ENCODE measurements at regions not wholly inside any gene's neighbourhood (a gene's known extent, or its start where the extent isn't known, plus 50 kb on each side); places are given as distances from the start of the nearest gene placed in this dataset.

- TF ChIP-seq, protein P1, sequence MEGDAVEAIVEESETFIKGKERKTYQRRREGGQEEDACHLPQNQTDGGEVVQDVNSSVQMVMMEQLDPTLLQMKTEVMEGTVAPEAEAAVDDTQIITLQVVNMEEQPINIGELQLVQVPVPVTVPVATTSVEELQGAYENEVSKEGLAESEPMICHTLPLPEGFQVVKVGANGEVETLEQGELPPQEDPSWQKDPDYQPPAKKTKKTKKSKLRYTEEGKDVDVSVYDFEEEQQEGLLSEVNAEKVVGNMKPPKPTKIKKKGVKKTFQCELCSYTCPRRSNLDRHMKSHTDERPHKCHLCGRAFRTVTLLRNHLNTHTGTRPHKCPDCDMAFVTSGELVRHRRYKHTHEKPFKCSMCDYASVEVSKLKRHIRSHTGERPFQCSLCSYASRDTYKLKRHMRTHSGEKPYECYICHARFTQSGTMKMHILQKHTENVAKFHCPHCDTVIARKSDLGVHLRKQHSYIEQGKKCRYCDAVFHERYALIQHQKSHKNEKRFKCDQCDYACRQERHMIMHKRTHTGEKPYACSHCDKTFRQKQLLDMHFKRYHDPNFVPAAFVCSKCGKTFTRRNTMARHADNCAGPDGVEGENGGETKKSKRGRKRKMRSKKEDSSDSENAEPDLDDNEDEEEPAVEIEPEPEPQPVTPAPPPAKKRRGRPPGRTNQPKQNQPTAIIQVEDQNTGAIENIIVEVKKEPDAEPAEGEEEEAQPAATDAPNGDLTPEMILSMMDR (IDR thresholded peaks at IDR 0.05) = no peak
- no peak for TF ChIP-seq CBX8 (IDR thresholded peaks at IDR 0.05)
- no peak for TF ChIP-seq CEBPB (IDR thresholded peaks at IDR 0.05)
- TF ChIP-seq, protein P2, sequence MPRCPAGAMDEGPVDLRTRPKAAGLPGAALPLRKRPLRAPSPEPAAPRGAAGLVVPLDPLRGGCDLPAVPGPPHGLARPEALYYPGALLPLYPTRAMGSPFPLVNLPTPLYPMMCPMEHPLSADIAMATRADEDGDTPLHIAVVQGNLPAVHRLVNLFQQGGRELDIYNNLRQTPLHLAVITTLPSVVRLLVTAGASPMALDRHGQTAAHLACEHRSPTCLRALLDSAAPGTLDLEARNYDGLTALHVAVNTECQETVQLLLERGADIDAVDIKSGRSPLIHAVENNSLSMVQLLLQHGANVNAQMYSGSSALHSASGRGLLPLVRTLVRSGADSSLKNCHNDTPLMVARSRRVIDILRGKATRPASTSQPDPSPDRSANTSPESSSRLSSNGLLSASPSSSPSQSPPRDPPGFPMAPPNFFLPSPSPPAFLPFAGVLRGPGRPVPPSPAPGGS (IDR thresholded peaks at IDR 0.05) = no peak
- no peak for TF ChIP-seq HOXA7 (CRISPR knock-in tag; IDR thresholded peaks at IDR 0.05)
- no peak for TF ChIP-seq POLR2A (IDR thresholded peaks at IDR 0.05; ENCODE audit: low read length)
- no peak for TF ChIP-seq CHD2 (IDR thresholded peaks at IDR 0.05; ENCODE audit: low read length, partially characterized antibody)
- no peak for TF ChIP-seq KDM1A (IDR thresholded peaks at IDR 0.05; ENCODE audit: low read depth)
- no peak for TF ChIP-seq POLR2AphosphoS2 (conservative IDR thresholded peaks at IDR 0.05; ENCODE audit: low read length)
- TF ChIP-seq, protein P3, sequence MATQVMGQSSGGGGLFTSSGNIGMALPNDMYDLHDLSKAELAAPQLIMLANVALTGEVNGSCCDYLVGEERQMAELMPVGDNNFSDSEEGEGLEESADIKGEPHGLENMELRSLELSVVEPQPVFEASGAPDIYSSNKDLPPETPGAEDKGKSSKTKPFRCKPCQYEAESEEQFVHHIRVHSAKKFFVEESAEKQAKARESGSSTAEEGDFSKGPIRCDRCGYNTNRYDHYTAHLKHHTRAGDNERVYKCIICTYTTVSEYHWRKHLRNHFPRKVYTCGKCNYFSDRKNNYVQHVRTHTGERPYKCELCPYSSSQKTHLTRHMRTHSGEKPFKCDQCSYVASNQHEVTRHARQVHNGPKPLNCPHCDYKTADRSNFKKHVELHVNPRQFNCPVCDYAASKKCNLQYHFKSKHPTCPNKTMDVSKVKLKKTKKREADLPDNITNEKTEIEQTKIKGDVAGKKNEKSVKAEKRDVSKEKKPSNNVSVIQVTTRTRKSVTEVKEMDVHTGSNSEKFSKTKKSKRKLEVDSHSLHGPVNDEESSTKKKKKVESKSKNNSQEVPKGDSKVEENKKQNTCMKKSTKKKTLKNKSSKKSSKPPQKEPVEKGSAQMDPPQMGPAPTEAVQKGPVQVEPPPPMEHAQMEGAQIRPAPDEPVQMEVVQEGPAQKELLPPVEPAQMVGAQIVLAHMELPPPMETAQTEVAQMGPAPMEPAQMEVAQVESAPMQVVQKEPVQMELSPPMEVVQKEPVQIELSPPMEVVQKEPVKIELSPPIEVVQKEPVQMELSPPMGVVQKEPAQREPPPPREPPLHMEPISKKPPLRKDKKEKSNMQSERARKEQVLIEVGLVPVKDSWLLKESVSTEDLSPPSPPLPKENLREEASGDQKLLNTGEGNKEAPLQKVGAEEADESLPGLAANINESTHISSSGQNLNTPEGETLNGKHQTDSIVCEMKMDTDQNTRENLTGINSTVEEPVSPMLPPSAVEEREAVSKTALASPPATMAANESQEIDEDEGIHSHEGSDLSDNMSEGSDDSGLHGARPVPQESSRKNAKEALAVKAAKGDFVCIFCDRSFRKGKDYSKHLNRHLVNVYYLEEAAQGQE (IDR thresholded peaks at IDR 0.05) = no peak
- TF ChIP-seq KDM5A (IDR thresholded peaks at IDR 0.05) = no peak
Observed at GRCh38 chr1:164977561-164977960, 379.0 kb downstream of the LMX1A start.
